ENCODE measurements at regions not wholly inside any gene's neighbourhood (a gene's known extent, or its start where the extent isn't known, plus 50 kb on each side); places are given as distances from the start of the nearest gene placed in this dataset.

- H3K27ac ChIP-seq (ENCODE audit: low read length), result no peak overlapping the region
- H3K9me3 ChIP-seq (ENCODE audit: low read length), result no peaks in the 10 kb centered on the region
- no peaks in the 10 kb centered on the region for H3F3A ChIP-seq (ENCODE audit: low read length, unreplicated experiment)
- no TSS peak for BruUV-seq (replicated peaks)
- no peak overlapping the region for H3K9ac ChIP-seq (ENCODE audit: low read length)
- TF ChIP-seq EZH2 (IDR thresholded peaks at IDR 0.05; ENCODE audit: low read length, unreplicated experiment) (no peak), EZH2phosphoT487 (IDR thresholded peaks at IDR 0.05; ENCODE audit: borderline replicate concordance, low read length) (no peak), CTCF (conservative IDR thresholded peaks at IDR 0.05; ENCODE audit: low read depth, low read length) (no peak)
- H2AFZ ChIP-seq (ENCODE audit: low read length), result no peak overlapping the region
- no peaks in the 10 kb centered on the region for H3K9me2 ChIP-seq (replicated peaks; ENCODE audit: low read length)
- H3K79me2 ChIP-seq (ENCODE audit: low read length), result no peaks in the 10 kb centered on the region
- no peak overlapping the region for H3K4me3 ChIP-seq (ENCODE audit: low read length)
- no peaks in the 10 kb centered on the region for H3K36me3 ChIP-seq (ENCODE audit: low read depth, low read length)
- ATAC-seq (no peak), DNase-seq (no peak)
- CTCF ChIA-PET, result no interaction called here
- intact Hi-C loops (cut with micrococcal nuclease), result no loop called here
- H3K4me2 ChIP-seq (ENCODE audit: low read length), result no peak overlapping the region
- peaks cover 35% of the 10 kb centered on the region for H3K4me1 ChIP-seq (ENCODE audit: insufficient read depth, low read length)
- H4K20me1 ChIP-seq (ENCODE audit: low read length), result no peaks in the 10 kb centered on the region
- POLR2A ChIA-PET (ENCODE audit: unreplicated experiment), result no interaction called here
- H3K27me3 ChIP-seq (ENCODE audit: low read length), result no peaks in the 10 kb centered on the region
Measured at GRCh38 chr14:49508124-49508523, 78.1 kb downstream of the RPS29 start.

- Histone ChIP-seq H3K9ac (ENCODE audit: low read length) (no peak overlapping the region), H3K36me3 (ENCODE audit: low read depth, low read length) (no peaks in the 10 kb centered on the region), H3K27me3 (ENCODE audit: low read length) (no peaks in the 10 kb centered on the region), H4K20me1 (ENCODE audit: low read length) (no peaks in the 10 kb centered on the region), H3K27ac (ENCODE audit: low read length) (peak overlapping the region; percentile 39), H3K4me3 (ENCODE audit: low read length) (no peak overlapping the region), H3K4me2 (ENCODE audit: low read length) (no peak overlapping the region), H3K4me1 (ENCODE audit: insufficient read depth, low read length) (peaks cover 25% of the 10 kb centered on the region), H2AFZ (ENCODE audit: low read length) (no peak overlapping the region), H3F3A (ENCODE audit: low read length, unreplicated experiment) (no peaks in the 10 kb centered on the region), H3K79me2 (ENCODE audit: low read length) (no peaks in the 10 kb centered on the region), H3K9me3 (ENCODE audit: low read length) (no peaks in the 10 kb centered on the region), H3K9me2 (replicated peaks; ENCODE audit: low read length) (no peaks in the 10 kb centered on the region)
- no TSS peak for BruUV-seq (replicated peaks)
- ATAC-seq, result peak; percentile 12
- CTCF ChIA-PET, result interaction anchor here (1.2 kb wide), 1 partner anchor 45 kb away, joined by 3 read pairs; no protein-coding TSS in a partner anchor
- POLR2A ChIA-PET (ENCODE audit: unreplicated experiment), result no interaction called here
- intact Hi-C loops (cut with micrococcal nuclease), result no loop called here
- peak; percentile 62 for DNase-seq
- TF ChIP-seq EZH2 (IDR thresholded peaks at IDR 0.05; ENCODE audit: low read length, unreplicated experiment) (no peak), CTCF (conservative IDR thresholded peaks at IDR 0.05; ENCODE audit: low read depth, low read length) (no peak), EZH2phosphoT487 (IDR thresholded peaks at IDR 0.05; ENCODE audit: borderline replicate concordance, low read length) (no peak)
Measured at GRCh38 chr14:49506650-49507049, 79.5 kb downstream of the RPS29 start.

- Histone ChIP-seq H3K79me2 (ENCODE audit: low read length) (no peaks in the 10 kb centered on the region), H3K4me3 (ENCODE audit: low read length) (no peak overlapping the region), H3K9ac (ENCODE audit: low read length) (no peak overlapping the region), H3K27ac (ENCODE audit: low read length) (peak overlapping the region; percentile 65), H2AFZ (ENCODE audit: low read length) (0 out of 2 replicates have a peak overlapping the region, but pooled peaks have one; percentile 19), H4K20me1 (ENCODE audit: low read length) (no peaks in the 10 kb centered on the region), H3K27me3 (ENCODE audit: low read length) (no peaks in the 10 kb centered on the region), H3K4me2 (ENCODE audit: low read length) (peak overlapping the region; percentile 51), H3K9me2 (replicated peaks; ENCODE audit: low read length) (no peaks in the 10 kb centered on the region), H3K4me1 (ENCODE audit: insufficient read depth, low read length) (peaks cover 23% of the 10 kb centered on the region), H3F3A (ENCODE audit: low read length, unreplicated experiment) (no peaks in the 10 kb centered on the region), H3K36me3 (ENCODE audit: low read depth, low read length) (no peaks in the 10 kb centered on the region), H3K9me3 (ENCODE audit: low read length) (no peaks in the 10 kb centered on the region)
- CTCF ChIA-PET, result no interaction called here
- intact Hi-C loops (cut with micrococcal nuclease), result no loop called here
- TF ChIP-seq EZH2phosphoT487 (IDR thresholded peaks at IDR 0.05; ENCODE audit: borderline replicate concordance, low read length) (no peak), CTCF (conservative IDR thresholded peaks at IDR 0.05; ENCODE audit: low read depth, low read length) (no peak), EZH2 (IDR thresholded peaks at IDR 0.05; ENCODE audit: low read length, unreplicated experiment) (no peak)
- ATAC-seq (peak; percentile 87), DNase-seq (peak; percentile 97)
- TSS peak; percentile 86 for BruUV-seq (replicated peaks)
- POLR2A ChIA-PET (ENCODE audit: unreplicated experiment), result no interaction called here
Measured at GRCh38 chr14:49505041-49505766, 81.0 kb downstream of the RPS29 start.
